Transverse colon (tissue), 4 donors: ENCODE measurements at regions not wholly inside any gene's neighbourhood (a gene's known extent, or its start where the extent isn't known, plus 50 kb on each side); places are given as distances from the start of the nearest gene placed in this dataset.

ENCODE experiments used
- CTCF ChIP-seq, 5 experiments: fragments of 200-600 bp in 3 of 5; fragments of 450-650 bp in 2 of 5; sonication (generic) in 3 of 5; IDR thresholded peaks; 1 replicate in 2 of 5; 2 replicates in 3 of 5; pipeline ENCODE4 v1.5.1; 2016 to 2017; ENCODE audit warnings: antibody characterized with exemption in 5 of 5, inconsistent platforms in 3 of 5, mild to moderate bottlenecking in 2 of 5, moderate library complexity in 1 of 5
- EP300 ChIP-seq: sonication (generic); formaldehyde crosslinking; IDR thresholded peaks from one replicate; pipeline ENCODE4 v1.6.1; 2017; ENCODE audit warnings: antibody characterized with exemption, low read depth
- POLR2A ChIP-seq: fragments of 450-650 bp; IDR thresholded peaks from one replicate; pipeline ENCODE4 v1.6.1; 2016; ENCODE audit warnings: antibody characterized with exemption, mild to moderate bottlenecking, moderate library complexity
- POLR2AphosphoS5 ChIP-seq, 3 donors: sonication (generic); formaldehyde crosslinking; IDR thresholded peaks; one replicate each; pipeline ENCODE4 v1.6.1; 2016; ENCODE audit warnings: antibody characterized with exemption in 3 of 3

GRCh38 chr18:75829091-75829490, 401.6 kb upstream of the SMIM21 start:
- TF ChIP-seq POLR2AphosphoS5 (IDR thresholded peaks at IDR 0.05) (no peak), CTCF (IDR thresholded peaks at IDR 0.05) (no peak), POLR2A (no peak), EP300 (no peak)
